GM18498 (cell line): ENCODE measurements at regions not wholly inside any gene's neighbourhood (a gene's known extent, or its start where the extent isn't known, plus 50 kb on each side); places are given as distances from the start of the nearest gene placed in this dataset.

Experiments
- ATAC-seq: cut with Tn5 transposase; IDR thresholded peaks from one replicate; pipeline ENCODE4 v1.9.1; 2021; ENCODE audit warnings: mild to moderate bottlenecking, moderate library complexity; ENCODE audit not compliant: unreplicated experiment

- ATAC-seq, result no peak
Measured at GRCh38 chr4:132958457-132959263, 190.4 kb upstream of the PCDH10 start.

- no peak for ATAC-seq
Measured at GRCh38 chr4:132981611-132982010, 167.5 kb upstream of the PCDH10 start.

GRCh38 chr4:132982151-132982550 is 166.9 kb upstream of the PCDH10 start:
- ATAC-seq, result no peak

GRCh38 chr4:132991111-132991510 is 158.0 kb upstream of the PCDH10 start:
- no peak for ATAC-seq

GRCh38 chr4:132992686-132993085 is 156.4 kb upstream of the PCDH10 start:
- ATAC-seq, result no peak

GRCh38 chr4:132998585-132999230 is 150.4 kb upstream of the PCDH10 start:
- ATAC-seq, result no peak

- no peak for ATAC-seq
Measured at GRCh38 chr4:133000012-133000411, 149.1 kb upstream of the PCDH10 start.

GRCh38 chr4:133003169-133003568 is 145.9 kb upstream of the PCDH10 start:
- ATAC-seq, result no peak

GRCh38 chr4:133014473-133015135 is 134.5 kb upstream of the PCDH10 start:
- ATAC-seq, result no peak

- ATAC-seq, result no peak
Measured at GRCh38 chr4:133045288-133045687, 103.8 kb upstream of the PCDH10 start.

GRCh38 chr4:133046156-133046555 is 102.9 kb upstream of the PCDH10 start:
- no peak for ATAC-seq

- ATAC-seq, result no peak
Measured at GRCh38 chr4:133058701-133059100, 90.4 kb upstream of the PCDH10 start.

- no peak for ATAC-seq
Measured at GRCh38 chr4:133059117-133059516, 90.0 kb upstream of the PCDH10 start.

GRCh38 chr4:133062851-133063250 is 86.2 kb upstream of the PCDH10 start:
- no peak for ATAC-seq

- ATAC-seq, result no peak
Measured at GRCh38 chr4:133068083-133068482, 81.0 kb upstream of the PCDH10 start.

- no peak for ATAC-seq
Measured at GRCh38 chr4:133081246-133081645, 67.8 kb upstream of the PCDH10 start.

- ATAC-seq, result no peak
Measured at GRCh38 chr4:133084421-133084820, 64.7 kb upstream of the PCDH10 start.

- no peak for ATAC-seq
Measured at GRCh38 chr4:133095591-133095990, 53.5 kb upstream of the PCDH10 start.

- ATAC-seq, result no peak
Measured at GRCh38 chr4:133096972-133097371, 52.1 kb upstream of the PCDH10 start.
